ENCODE measurements at regions not wholly inside any gene's neighbourhood (a gene's known extent, or its start where the extent isn't known, plus 50 kb on each side); places are given as distances from the start of the nearest gene placed in this dataset.

- TF ChIP-seq TAF1 (IDR thresholded peaks at IDR 0.05; ENCODE audit: borderline replicate concordance, insufficient read depth, low read length) (no peak), POLR2AphosphoS5 (IDR thresholded peaks at IDR 0.05; ENCODE audit: low read depth, low read length) (no peak), REST (IDR thresholded peaks at IDR 0.05; ENCODE audit: insufficient read depth in 1 of 2, low read depth in 2 of 2, low read length in 2 of 2) (no peak), SIN3A (IDR thresholded peaks at IDR 0.05; ENCODE audit: borderline replicate concordance, insufficient read depth, low read length) (no peak)
Measured at GRCh38 chr1:193310564-193310963, 124.2 kb upstream of the B3GALT2 start.
